ENCODE measurements at regions not wholly inside any gene's neighbourhood (a gene's known extent, or its start where the extent isn't known, plus 50 kb on each side); places are given as distances from the start of the nearest gene placed in this dataset.

DNA sequence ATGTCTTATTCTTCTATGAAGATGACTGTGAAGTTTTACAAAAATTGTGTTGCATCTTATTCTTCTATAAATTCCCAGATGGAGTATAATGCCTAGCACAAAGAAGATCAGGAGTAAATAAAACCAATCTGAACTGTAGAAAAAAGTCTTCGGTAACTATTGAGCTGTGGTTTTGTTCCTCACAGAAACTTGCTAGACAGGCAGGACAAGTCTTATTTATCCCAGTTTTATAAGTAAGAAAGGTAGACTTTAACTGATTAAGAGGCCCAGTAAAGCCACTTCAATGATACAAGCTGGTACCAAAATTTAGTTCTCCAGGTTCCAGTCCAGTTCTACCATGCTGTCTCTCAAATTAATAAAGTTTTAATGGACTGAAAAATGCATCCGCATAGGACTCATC lies 526.7 kb upstream of the SETBP1 start:
- BruUV-seq (replicated peaks) = no TSS peak
- no peaks in the 10 kb centered on the region for H3K4me1 ChIP-seq (ENCODE audit: insufficient read depth, low read length, poor library complexity, severe bottlenecking)
- ChIA-PET POLR2A (ENCODE audit: low non-redundant PET) (no interaction called here), CTCF (no interaction called here)
- no peaks in the 10 kb centered on the region for H3K9me3 ChIP-seq (ENCODE audit: low read depth, low read length, poor library complexity, severe bottlenecking)
- intact Hi-C loops (cut with micrococcal nuclease; ENCODE audit: unreplicated experiment) = no loop called here
- TF ChIP-seq, protein P1, sequence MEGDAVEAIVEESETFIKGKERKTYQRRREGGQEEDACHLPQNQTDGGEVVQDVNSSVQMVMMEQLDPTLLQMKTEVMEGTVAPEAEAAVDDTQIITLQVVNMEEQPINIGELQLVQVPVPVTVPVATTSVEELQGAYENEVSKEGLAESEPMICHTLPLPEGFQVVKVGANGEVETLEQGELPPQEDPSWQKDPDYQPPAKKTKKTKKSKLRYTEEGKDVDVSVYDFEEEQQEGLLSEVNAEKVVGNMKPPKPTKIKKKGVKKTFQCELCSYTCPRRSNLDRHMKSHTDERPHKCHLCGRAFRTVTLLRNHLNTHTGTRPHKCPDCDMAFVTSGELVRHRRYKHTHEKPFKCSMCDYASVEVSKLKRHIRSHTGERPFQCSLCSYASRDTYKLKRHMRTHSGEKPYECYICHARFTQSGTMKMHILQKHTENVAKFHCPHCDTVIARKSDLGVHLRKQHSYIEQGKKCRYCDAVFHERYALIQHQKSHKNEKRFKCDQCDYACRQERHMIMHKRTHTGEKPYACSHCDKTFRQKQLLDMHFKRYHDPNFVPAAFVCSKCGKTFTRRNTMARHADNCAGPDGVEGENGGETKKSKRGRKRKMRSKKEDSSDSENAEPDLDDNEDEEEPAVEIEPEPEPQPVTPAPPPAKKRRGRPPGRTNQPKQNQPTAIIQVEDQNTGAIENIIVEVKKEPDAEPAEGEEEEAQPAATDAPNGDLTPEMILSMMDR (conservative IDR thresholded peaks at IDR 0.05; ENCODE audit: low read depth, low read length) = no peak
- no peak for TF ChIP-seq EZH2 (IDR thresholded peaks at IDR 0.05; ENCODE audit: borderline replicate concordance, low read depth, low read length, poor library complexity, severe bottlenecking)
- H3K36me3 ChIP-seq (ENCODE audit: insufficient read depth, low read length, poor library complexity, severe bottlenecking) = no peaks in the 10 kb centered on the region
- H3K27ac ChIP-seq (ENCODE audit: low read depth, low read length, poor library complexity, severe bottlenecking) = no peak overlapping the region
- H3K4me3 ChIP-seq (ENCODE audit: low read depth, low read length, poor library complexity, severe bottlenecking) = no peak overlapping the region
- DNase-seq (ENCODE audit: low spot score) = no peak
- H3K27me3 ChIP-seq (replicated peaks; ENCODE audit: insufficient read depth, low read depth, low read length, poor library complexity) = no peaks in the 10 kb centered on the region

DNA sequence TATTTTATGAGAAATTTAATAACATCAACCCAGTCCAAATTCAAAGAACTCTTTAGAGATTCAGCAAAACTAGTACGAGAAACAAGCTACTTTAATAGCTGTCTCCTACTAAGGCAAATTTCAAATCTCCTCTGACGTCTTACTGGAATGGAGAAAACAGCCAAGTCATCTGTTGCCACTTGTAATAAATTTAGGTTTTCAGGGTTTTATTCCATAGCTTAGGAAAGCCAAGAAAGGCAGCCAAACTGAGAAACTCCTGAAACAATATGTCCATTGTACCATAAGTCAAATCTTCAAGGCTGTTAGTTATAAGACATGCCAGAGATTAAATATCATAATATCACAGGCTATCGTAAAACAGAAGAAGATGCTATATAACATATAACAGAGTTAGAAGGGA lies 524.6 kb upstream of the SETBP1 start:
- POLR2A ChIA-PET (ENCODE audit: low non-redundant PET) = no interaction called here
- intact Hi-C loops (cut with micrococcal nuclease; ENCODE audit: unreplicated experiment) = no loop called here
- H3K27me3 ChIP-seq (replicated peaks; ENCODE audit: insufficient read depth, low read depth, low read length, poor library complexity) = no peaks in the 10 kb centered on the region
- no peaks in the 10 kb centered on the region for H3K4me1 ChIP-seq (ENCODE audit: insufficient read depth, low read length, poor library complexity, severe bottlenecking)
- H3K27ac ChIP-seq (ENCODE audit: low read depth, low read length, poor library complexity, severe bottlenecking) = no peak overlapping the region
- TF ChIP-seq EZH2 (IDR thresholded peaks at IDR 0.05; ENCODE audit: borderline replicate concordance, low read depth, low read length, poor library complexity, severe bottlenecking) = no peak
- TF ChIP-seq, protein P1 (conservative IDR thresholded peaks at IDR 0.05; ENCODE audit: low read depth, low read length) = no peak
- no peak overlapping the region for H3K4me3 ChIP-seq (ENCODE audit: low read depth, low read length, poor library complexity, severe bottlenecking)
- no peaks in the 10 kb centered on the region for H3K36me3 ChIP-seq (ENCODE audit: insufficient read depth, low read length, poor library complexity, severe bottlenecking)
- H3K9me3 ChIP-seq (ENCODE audit: low read depth, low read length, poor library complexity, severe bottlenecking) = no peaks in the 10 kb centered on the region
- no TSS peak for BruUV-seq (replicated peaks)
- CTCF ChIA-PET = no interaction called here
- no peak for DNase-seq (ENCODE audit: low spot score)

DNA sequence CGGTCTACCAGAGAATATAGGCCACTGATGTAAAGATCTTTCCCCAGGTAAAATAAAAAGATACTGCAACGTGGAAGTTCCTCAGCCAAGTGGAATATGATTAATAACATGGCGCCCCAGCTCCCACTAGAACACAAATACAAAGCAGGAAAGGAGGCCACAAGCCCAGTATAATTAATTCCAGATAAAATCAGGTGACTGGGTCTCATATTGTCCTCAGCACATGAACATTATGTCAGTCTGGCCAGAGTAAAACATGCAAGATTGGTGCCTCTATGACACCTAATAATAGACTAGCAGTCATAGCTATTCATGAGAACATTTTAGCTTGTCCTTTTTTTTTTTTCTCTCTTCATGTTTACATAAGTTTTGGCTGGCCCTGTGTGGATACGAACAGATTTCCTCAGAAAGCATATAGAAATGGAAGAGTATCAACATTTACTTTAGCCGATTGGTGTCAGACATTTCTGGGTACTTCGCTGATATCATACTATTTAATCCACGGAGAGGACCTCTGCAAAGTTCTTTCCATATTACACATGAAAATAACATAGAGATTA lies 523.8 kb upstream of the SETBP1 start:
- no peak for DNase-seq (ENCODE audit: low spot score)
- no peak for TF ChIP-seq EZH2 (IDR thresholded peaks at IDR 0.05; ENCODE audit: borderline replicate concordance, low read depth, low read length, poor library complexity, severe bottlenecking)
- TF ChIP-seq, protein P1 (conservative IDR thresholded peaks at IDR 0.05; ENCODE audit: low read depth, low read length) = no peak
- ChIA-PET POLR2A (ENCODE audit: low non-redundant PET) (no interaction called here), CTCF (no interaction called here)
- Histone ChIP-seq H3K36me3 (ENCODE audit: insufficient read depth, low read length, poor library complexity, severe bottlenecking) (no peaks in the 10 kb centered on the region), H3K9me3 (ENCODE audit: low read depth, low read length, poor library complexity, severe bottlenecking) (no peaks in the 10 kb centered on the region), H3K4me3 (ENCODE audit: low read depth, low read length, poor library complexity, severe bottlenecking) (no peak overlapping the region), H3K27ac (ENCODE audit: low read depth, low read length, poor library complexity, severe bottlenecking) (no peak overlapping the region), H3K4me1 (ENCODE audit: insufficient read depth, low read length, poor library complexity, severe bottlenecking) (no peaks in the 10 kb centered on the region), H3K27me3 (replicated peaks; ENCODE audit: insufficient read depth, low read depth, low read length, poor library complexity) (no peaks in the 10 kb centered on the region)
- BruUV-seq (replicated peaks) = no TSS peak
- intact Hi-C loops (cut with micrococcal nuclease; ENCODE audit: unreplicated experiment) = no loop called here

Data from A673 (cell line).